Trophoblast cell (in vitro differentiated cells and primary cell): ENCODE measurements at regions not wholly inside any gene's neighbourhood (a gene's known extent, or its start where the extent isn't known, plus 50 kb on each side); places are given as distances from the start of the nearest gene placed in this dataset.

Experiments
- DNase-seq, 2 donors: peaks; one replicate each; pipeline ENCODE4 v3.0.0-alpha.2; 2016
- H2AFZ ChIP-seq: 2 replicates; pipeline ENCODE4 v1.6.1; 2013; ENCODE audit warnings: low read length, moderate library complexity, mild to moderate bottlenecking; ENCODE audit not compliant: insufficient read depth, poor library complexity
- H2AK5ac ChIP-seq: 2 replicates; pipeline ENCODE4 v1.6.1; 2013; ENCODE audit warnings: mild to moderate bottlenecking, low read length
- H2BK120ac ChIP-seq: 2 replicates; pipeline ENCODE4 v1.6.1; 2013; ENCODE audit warnings: low read length, mild to moderate bottlenecking, moderate library complexity; ENCODE audit not compliant: insufficient read depth, poor library complexity
- H2BK12ac ChIP-seq: 2 replicates; pipeline ENCODE4 v1.6.1; 2013; ENCODE audit warnings: mild to moderate bottlenecking, low read length, moderate library complexity
- H2BK5ac ChIP-seq: 2 replicates; pipeline ENCODE4 v1.6.1; 2013; ENCODE audit warnings: low read length, low read depth, moderate library complexity, mild to moderate bottlenecking; ENCODE audit not compliant: poor library complexity
- H3K14ac ChIP-seq: 2 replicates; pipeline ENCODE4 v1.6.1; 2013; ENCODE audit warnings: mild to moderate bottlenecking, low read length
- H3K18ac ChIP-seq: 2 replicates; pipeline ENCODE4 v1.6.1; 2013; ENCODE audit warnings: mild to moderate bottlenecking, low read length
- H3K23ac ChIP-seq: 2 replicates; pipeline ENCODE4 v1.6.1; 2013; ENCODE audit warnings: low read length
- H3K27ac ChIP-seq: 2 replicates; pipeline ENCODE4 v1.5.1; 2013; ENCODE audit warnings: low read depth, mild to moderate bottlenecking, inconsistent platforms, low read length, moderate library complexity
- H3K27me3 ChIP-seq: 2 replicates; pipeline ENCODE4 v1.6.1; 2013; ENCODE audit warnings: inconsistent platforms, mild to moderate bottlenecking, low read length, moderate library complexity; ENCODE audit not compliant: insufficient read depth
- H3K36me3 ChIP-seq, 2 experiments: 1 replicate in 1 of 2; 2 replicates in 1 of 2; pipeline ENCODE4 v1.6.1; 2013; ENCODE audit warnings: low read length in 2 of 2, mild to moderate bottlenecking in 2 of 2, moderate library complexity in 1 of 2; ENCODE audit not compliant: insufficient read depth in 2 of 2, control insufficient read depth in 1 of 2
- H3K4ac ChIP-seq: 2 replicates; pipeline ENCODE4 v1.6.1; 2013; ENCODE audit warnings: low read depth, mild to moderate bottlenecking, low read length, moderate library complexity
- H3K4me1 ChIP-seq, 2 experiments: 1 replicate in 1 of 2; 2 replicates in 1 of 2; pipeline ENCODE4 v1.6.1; 2013; ENCODE audit warnings: low read length in 2 of 2, mild to moderate bottlenecking in 2 of 2, moderate library complexity in 1 of 2; ENCODE audit not compliant: insufficient read depth in 2 of 2, control insufficient read depth in 1 of 2
- H3K4me2 ChIP-seq: 2 replicates; pipeline ENCODE4 v1.6.1; 2013; ENCODE audit warnings: inconsistent platforms, mild to moderate bottlenecking, low read length, moderate library complexity
- H3K4me3 ChIP-seq: 2 replicates; pipeline ENCODE4 v1.5.1; 2013; ENCODE audit warnings: mild to moderate bottlenecking, low read depth, low read length, inconsistent platforms
- H3K79me1 ChIP-seq: one replicate; pipeline ENCODE4 v1.6.1; 2013; ENCODE audit warnings: low read length
- H3K79me2 ChIP-seq: 2 replicates; pipeline ENCODE4 v1.6.1; 2013; ENCODE audit warnings: low read length, mild to moderate bottlenecking; ENCODE audit not compliant: control insufficient read depth, insufficient read depth, poor library complexity
- H3K9ac ChIP-seq: 2 replicates; pipeline ENCODE4 v1.6.1; 2013; ENCODE audit warnings: mild to moderate bottlenecking, low read length
- H3K9me3 ChIP-seq: 2 replicates; pipeline ENCODE4 v1.6.1; 2013; ENCODE audit warnings: low read depth, mild to moderate bottlenecking, control low read depth, inconsistent platforms, low read length; ENCODE audit not compliant: insufficient read depth
- H4K12ac ChIP-seq: 2 replicates; pipeline ENCODE4 v1.6.1; 2013; ENCODE audit warnings: low read depth, mild to moderate bottlenecking, low read length, moderate library complexity
- H4K8ac ChIP-seq: 2 replicates; pipeline ENCODE4 v1.6.1; 2013; ENCODE audit warnings: low read depth, mild to moderate bottlenecking, low read length, moderate library complexity
- H4K91ac ChIP-seq: one replicate; pipeline ENCODE4 v1.6.1; 2013; ENCODE audit warnings: low read depth, mild to moderate bottlenecking, low read length, moderate library complexity
- WGBS: extraction: QIAGEN DNeasy Blood & Tissue Kit; methylation state at CpG from one replicate; pipeline ENCODE4 v1.1.7; 2013; ENCODE audit warnings: missing lambda C conversion rate; ENCODE audit not compliant: insufficient read length, insufficient coverage; ENCODE audit errors: extremely low coverage; 5-methylcytosine and 5-hydroxymethylcytosine counted together

- Histone ChIP-seq H3K23ac (no peak overlapping the region), H2AFZ (no peak overlapping the region), H3K4ac (no peak overlapping the region), H3K27me3 (no peaks in the 10 kb centered on the region), H3K4me1 (no peaks in the 10 kb centered on the region), H4K8ac (no peak overlapping the region), H3K27ac (no peak overlapping the region), H2BK12ac (no peak overlapping the region), H3K4me3 (no peak overlapping the region), H3K79me2 (no peaks in the 10 kb centered on the region), H3K79me1 (no peaks in the 10 kb centered on the region), H4K12ac (no peak overlapping the region), H3K9ac (no peak overlapping the region), H3K18ac (no peak overlapping the region), H3K14ac (no peak overlapping the region), H2BK5ac (no peak overlapping the region), H2AK5ac (no peak overlapping the region), H2BK120ac (no peak overlapping the region), H4K91ac (no peak overlapping the region), H3K36me3 (no peaks in the 10 kb centered on the region), H3K4me2 (no peak overlapping the region), H3K9me3 (no peaks in the 10 kb centered on the region)
- DNase-seq, result no peak
- no CpG with 5 or more reads among the region's 5 CpGs for WGBS
Measured at GRCh38 chrX:83185887-83186286, 322.2 kb upstream of the POU3F4 start.

DNA sequence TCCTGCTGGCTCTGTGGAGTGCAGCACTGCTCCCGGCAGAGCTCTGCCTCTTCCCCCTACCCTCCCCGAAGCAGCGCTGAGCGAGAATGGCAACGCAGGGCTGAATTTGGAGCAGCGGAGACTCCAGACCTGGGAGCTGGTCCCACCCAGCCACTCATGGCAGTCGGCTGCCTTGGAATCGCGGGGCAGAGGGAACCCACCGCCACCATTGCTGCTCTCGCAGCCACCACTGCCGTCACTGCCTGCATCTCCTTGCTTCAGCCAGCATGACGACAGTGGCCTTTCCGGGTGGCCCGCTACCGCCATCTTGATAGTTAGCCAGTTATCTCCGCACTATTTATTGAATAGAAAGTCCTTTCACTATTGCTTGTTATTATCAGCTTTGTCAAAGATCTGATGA lies 321.5 kb upstream of the POU3F4 start:
- no CpG with 5 or more reads among the region's 17 CpGs for WGBS
- Histone ChIP-seq H3K36me3 (no peaks in the 10 kb centered on the region), H3K9me3 (no peaks in the 10 kb centered on the region), H3K4ac (no peak overlapping the region), H3K4me1 (no peaks in the 10 kb centered on the region), H4K8ac (no peak overlapping the region), H3K79me2 (no peaks in the 10 kb centered on the region), H3K27me3 (no peaks in the 10 kb centered on the region), H2BK120ac (no peak overlapping the region), H3K14ac (no peak overlapping the region), H2AFZ (no peak overlapping the region), H3K27ac (no peak overlapping the region), H3K9ac (no peak overlapping the region), H2AK5ac (no peak overlapping the region), H3K4me2 (no peak overlapping the region), H3K23ac (no peak overlapping the region), H2BK5ac (no peak overlapping the region), H3K4me3 (no peak overlapping the region), H3K79me1 (no peaks in the 10 kb centered on the region), H4K91ac (no peak overlapping the region), H4K12ac (no peak overlapping the region), H3K18ac (no peak overlapping the region), H2BK12ac (no peak overlapping the region)
- no peak for DNase-seq
